Effector memory CD8-positive, alpha-beta T cell (primary cell): ENCODE measurements at regions not wholly inside any gene's neighbourhood (a gene's known extent, or its start where the extent isn't known, plus 50 kb on each side); places are given as distances from the start of the nearest gene placed in this dataset.

ENCODE experiments used
- ATAC-seq: fragments of 150-1000 bp; cut with Tn5 transposase; replicated peaks from 2 replicates; pipeline ENCODE4 v1.10.0; 2021; ENCODE audit warnings: mild to moderate bottlenecking, moderate library complexity
- DNase-seq, 3 experiments: peaks; one replicate each; pipeline ENCODE4 v3.0.0; 2021
- H3K27ac Mint-ChIP-seq, 2 donors: one replicate each; pipeline ENCODE4 v1.8.0; 2022; ENCODE audit warnings: mild to moderate bottlenecking in 2 of 2, mixed read lengths in 2 of 2, moderate library complexity in 2 of 2
- H3K27me3 Mint-ChIP-seq, 2 donors: one replicate each; pipeline ENCODE4 v1.8.0; 2022; ENCODE audit warnings: mixed read lengths in 2 of 2
- H3K36me3 Mint-ChIP-seq: one replicate; pipeline ENCODE4 v1.8.0; 2022; ENCODE audit warnings: mild to moderate bottlenecking, moderate library complexity, mixed read lengths; ENCODE audit not compliant: insufficient read depth
- H3K4me1 Mint-ChIP-seq, 2 donors: one replicate each; pipeline ENCODE4 v1.8.0; 2022; ENCODE audit warnings: low read depth in 2 of 2, mixed read lengths in 2 of 2
- H3K4me3 Mint-ChIP-seq, 2 donors: one replicate each; pipeline ENCODE4 v1.8.0; 2022; ENCODE audit warnings: mild to moderate bottlenecking in 2 of 2, mixed read lengths in 2 of 2, moderate library complexity in 2 of 2
- H3K9me3 Mint-ChIP-seq, 2 donors: one replicate each; pipeline ENCODE4 v1.8.0; 2022; ENCODE audit warnings: mixed read lengths in 2 of 2

DNA sequence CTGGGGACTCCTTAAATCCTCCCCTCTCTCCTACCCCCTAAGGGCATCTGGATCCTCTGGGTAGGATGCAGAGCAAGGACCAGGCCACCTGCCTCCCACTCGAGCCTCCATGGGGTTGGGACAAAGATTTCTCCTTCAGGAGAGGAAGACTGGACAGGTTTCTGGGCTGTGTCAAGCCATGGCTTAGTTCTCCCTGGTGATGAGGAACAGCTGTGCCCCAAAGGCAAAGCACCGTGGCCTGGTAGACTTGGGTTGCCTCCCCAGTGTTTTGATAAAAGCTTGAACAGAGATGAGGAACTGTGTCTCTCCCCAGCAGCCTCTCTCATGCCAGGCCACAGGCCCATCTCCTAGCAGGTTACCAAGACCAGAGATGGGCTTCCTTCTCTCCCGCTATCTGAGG is 238.3 kb downstream of the WDR11 start:
- DNase-seq (no peak), ATAC-seq (no peak)
- no peak overlapping the region for H3K4me3 Mint-ChIP-seq
- no peaks in the 10 kb centered on the region for H3K4me1 Mint-ChIP-seq
- no peak overlapping the region for H3K27ac Mint-ChIP-seq
- H3K9me3 Mint-ChIP-seq: peaks cover 0 to 2% of the 10 kb centered on the region in 2 donors
- peaks cover 5% of the 10 kb centered on the region for H3K36me3 Mint-ChIP-seq
- H3K27me3 Mint-ChIP-seq: no peaks in the 10 kb centered on the region

DNA sequence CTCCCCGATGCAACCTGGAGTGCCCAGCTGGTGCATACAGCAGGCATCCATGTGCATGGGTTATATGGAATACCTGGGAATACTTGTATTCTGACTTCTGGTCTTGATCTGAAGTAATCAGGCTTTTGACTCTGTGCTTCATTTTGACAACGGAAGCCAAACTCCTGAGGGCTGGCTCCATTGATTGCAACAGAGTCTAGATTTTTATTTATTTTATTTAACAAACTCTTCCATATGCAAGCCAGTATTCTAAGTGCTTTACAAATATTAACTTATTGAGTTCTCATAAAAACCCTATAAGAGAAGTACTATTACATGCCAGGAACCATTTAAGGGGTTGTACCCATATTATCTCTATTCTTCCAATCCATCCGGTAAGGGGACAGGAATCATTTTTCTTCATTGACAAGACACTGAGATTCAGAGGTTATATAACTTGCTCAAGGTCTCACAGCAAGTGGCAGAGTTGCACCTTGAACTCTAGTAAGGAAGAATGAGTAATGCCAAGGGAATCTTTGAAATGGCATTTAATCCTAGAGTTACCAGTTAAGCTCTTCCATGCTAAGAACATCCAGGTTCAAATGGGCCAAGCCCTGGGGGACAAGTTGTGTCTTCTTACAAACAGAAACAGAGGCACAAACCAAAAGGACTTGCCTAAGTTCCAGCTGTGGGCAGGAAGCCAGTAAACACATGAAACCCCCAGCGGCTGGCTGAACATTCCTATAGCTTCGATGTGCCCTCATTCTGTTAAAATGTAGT is 241.0 kb downstream of the WDR11 start:
- no peak overlapping the region for H3K4me3 Mint-ChIP-seq
- no peaks in the 10 kb centered on the region for H3K4me1 Mint-ChIP-seq
- no peak for ATAC-seq
- peaks cover 0 to 2% of the 10 kb centered on the region in 2 donors for H3K9me3 Mint-ChIP-seq
- DNase-seq: no peak
- H3K27ac Mint-ChIP-seq: no peak overlapping the region
- H3K27me3 Mint-ChIP-seq: no peaks in the 10 kb centered on the region
- H3K36me3 Mint-ChIP-seq: peaks cover 5% of the 10 kb centered on the region

DNA sequence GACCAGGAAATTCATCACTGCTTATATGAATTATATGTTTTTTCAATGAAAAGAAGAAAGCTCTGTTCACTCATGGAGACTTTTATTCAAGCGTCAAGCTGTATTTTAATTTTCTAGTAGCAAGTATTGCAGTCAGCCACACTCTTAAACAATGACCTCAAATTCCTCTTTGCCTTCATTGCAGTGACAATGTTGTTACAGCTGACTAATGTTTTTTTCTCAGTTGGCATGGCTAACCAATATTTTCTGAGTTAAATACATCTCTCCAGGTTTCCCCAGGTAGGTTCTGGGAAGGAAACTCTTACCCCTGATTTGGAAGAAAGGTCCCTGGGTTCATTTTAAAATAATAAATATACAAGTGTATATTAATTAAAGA is 241.5 kb downstream of the WDR11 start:
- DNase-seq: no peak
- Mint-ChIP-seq H3K36me3 (peaks cover 5% of the 10 kb centered on the region), H3K9me3 (peaks cover 0 to 2% of the 10 kb centered on the region in 2 donors), H3K4me3 (no peak overlapping the region), H3K4me1 (no peaks in the 10 kb centered on the region), H3K27me3 (no peaks in the 10 kb centered on the region), H3K27ac (no peak overlapping the region)
- ATAC-seq: no peak

DNA sequence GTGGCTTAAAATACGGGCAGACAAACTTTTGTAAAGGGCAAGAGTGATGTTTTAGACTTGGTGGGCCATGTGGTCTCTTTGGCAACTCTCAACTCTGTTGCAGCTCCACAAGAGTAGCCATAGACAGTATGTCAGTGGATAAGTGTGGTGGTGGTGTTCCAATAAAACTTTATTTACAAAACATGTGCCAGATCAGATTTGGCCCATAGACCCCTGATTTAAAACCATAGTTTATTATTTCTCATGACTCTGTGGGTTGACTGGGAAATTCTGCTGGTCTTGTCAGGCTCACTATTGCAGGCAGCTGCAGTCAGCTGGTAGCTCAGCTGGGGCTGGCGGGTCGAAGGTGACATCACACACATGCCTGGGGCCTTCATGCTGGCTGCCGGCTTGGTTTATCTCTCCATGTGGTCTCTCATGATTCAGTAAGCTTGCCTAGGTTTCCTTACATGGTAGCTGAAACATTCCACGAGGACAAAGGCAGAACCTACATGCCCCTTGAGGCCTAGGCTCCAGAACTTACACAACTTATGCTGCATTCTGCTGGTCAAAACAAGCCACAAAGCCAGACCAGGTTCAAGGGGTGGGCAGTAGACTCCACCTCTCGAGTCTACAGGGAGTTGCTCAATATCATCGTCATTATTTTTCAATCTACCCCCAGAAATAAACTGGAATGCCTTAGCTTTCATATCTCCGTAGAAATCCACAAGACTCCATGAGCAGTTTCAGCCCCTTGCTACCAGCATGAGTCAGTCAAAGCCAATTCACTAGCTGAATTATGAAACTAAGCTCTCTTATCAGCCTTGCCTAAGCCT is 245.7 kb downstream of the WDR11 start:
- peaks cover 0 to 11% of the 10 kb centered on the region in 2 donors for H3K27me3 Mint-ChIP-seq
- DNase-seq (no peak), ATAC-seq (no peak)
- no peaks in the 10 kb centered on the region for H3K36me3 Mint-ChIP-seq
- peaks cover 0 to 1% of the 10 kb centered on the region in 2 donors for H3K9me3 Mint-ChIP-seq
- no peak overlapping the region for H3K4me3 Mint-ChIP-seq
- no peaks in the 10 kb centered on the region for H3K4me1 Mint-ChIP-seq
- H3K27ac Mint-ChIP-seq: no peak overlapping the region

DNA sequence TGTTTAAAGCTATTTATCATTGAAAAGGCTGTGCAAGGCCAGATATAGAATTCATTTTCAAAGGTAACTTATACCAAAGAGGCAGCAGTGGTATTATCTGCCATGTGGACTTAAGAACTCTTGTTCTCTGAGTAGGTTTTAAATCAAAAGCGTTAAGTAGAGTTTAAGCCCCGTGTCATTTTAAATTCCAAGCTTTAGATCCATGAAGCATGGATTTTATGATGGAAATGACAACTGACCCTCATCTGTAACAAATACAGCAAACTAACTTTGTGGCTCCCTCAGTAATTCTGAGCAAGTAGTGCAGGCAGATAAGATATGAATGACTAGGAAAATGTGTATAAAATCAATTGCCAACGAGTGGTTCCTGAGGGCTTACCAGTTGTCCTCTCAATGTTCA is 247.0 kb downstream of the WDR11 start:
- no peak overlapping the region for H3K4me3 Mint-ChIP-seq

DNA sequence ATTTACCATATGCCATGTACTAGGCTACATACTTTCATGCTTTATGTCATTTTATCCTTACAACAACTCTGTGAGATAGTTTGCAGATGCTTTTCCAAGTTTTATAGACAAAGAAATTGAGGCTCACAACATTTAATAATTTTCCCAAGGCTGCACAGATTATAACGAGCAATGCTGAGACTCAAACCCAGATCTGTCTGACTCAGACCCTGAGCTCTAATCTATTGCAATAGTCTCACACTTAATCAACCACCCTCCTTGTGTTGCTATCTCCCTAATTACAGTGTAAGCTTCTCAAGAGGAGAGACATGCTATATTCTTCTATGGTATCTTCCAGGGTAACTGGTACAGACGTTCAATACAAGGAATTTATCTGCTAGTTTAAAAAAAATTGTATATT is 247.6 kb downstream of the WDR11 start:
- no peak overlapping the region for H3K27ac Mint-ChIP-seq
- ATAC-seq (no peak), DNase-seq (no peak)
- no peak overlapping the region for H3K4me3 Mint-ChIP-seq
- peaks cover 0 to 11% of the 10 kb centered on the region in 2 donors for H3K27me3 Mint-ChIP-seq
- no peaks in the 10 kb centered on the region for H3K9me3 Mint-ChIP-seq
- H3K36me3 Mint-ChIP-seq: no peaks in the 10 kb centered on the region
- H3K4me1 Mint-ChIP-seq: no peaks in the 10 kb centered on the region

More for the DNA sequence above, 247.0 kb downstream of the WDR11 start:
- no peaks in the 10 kb centered on the region for H3K36me3 Mint-ChIP-seq
- H3K4me1 Mint-ChIP-seq: no peaks in the 10 kb centered on the region
- no peak for DNase-seq
- H3K9me3 Mint-ChIP-seq: no peaks in the 10 kb centered on the region
- H3K27ac Mint-ChIP-seq: no peak overlapping the region
- ATAC-seq: no peak
- peaks cover 0 to 11% of the 10 kb centered on the region in 2 donors for H3K27me3 Mint-ChIP-seq

DNA sequence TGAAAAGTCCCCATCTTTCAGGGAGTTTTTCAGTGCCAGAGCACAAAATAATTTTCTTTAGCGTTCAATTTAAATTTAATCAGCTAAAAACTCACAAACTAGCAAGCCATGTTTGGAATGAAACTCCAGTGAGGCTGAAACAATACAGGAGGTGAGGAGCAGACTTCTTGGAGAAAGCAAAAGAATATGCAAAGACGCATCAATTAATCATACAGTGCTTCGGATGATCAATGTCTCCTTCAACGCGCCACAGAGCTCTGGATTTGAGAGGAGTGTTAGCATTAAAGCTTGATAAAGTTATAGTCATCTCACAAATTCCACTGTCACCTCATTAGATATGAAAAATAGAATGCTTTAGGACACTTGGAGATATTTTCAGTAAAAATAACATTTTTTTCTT is 248.0 kb downstream of the WDR11 start:
- DNase-seq: no peak
- H3K36me3 Mint-ChIP-seq: no peaks in the 10 kb centered on the region
- no peaks in the 10 kb centered on the region for H3K4me1 Mint-ChIP-seq
- no peak for ATAC-seq
- peaks cover 0 to 11% of the 10 kb centered on the region in 2 donors for H3K27me3 Mint-ChIP-seq
- no peaks in the 10 kb centered on the region for H3K9me3 Mint-ChIP-seq
- no peak overlapping the region for H3K4me3 Mint-ChIP-seq
- H3K27ac Mint-ChIP-seq: no peak overlapping the region

DNA sequence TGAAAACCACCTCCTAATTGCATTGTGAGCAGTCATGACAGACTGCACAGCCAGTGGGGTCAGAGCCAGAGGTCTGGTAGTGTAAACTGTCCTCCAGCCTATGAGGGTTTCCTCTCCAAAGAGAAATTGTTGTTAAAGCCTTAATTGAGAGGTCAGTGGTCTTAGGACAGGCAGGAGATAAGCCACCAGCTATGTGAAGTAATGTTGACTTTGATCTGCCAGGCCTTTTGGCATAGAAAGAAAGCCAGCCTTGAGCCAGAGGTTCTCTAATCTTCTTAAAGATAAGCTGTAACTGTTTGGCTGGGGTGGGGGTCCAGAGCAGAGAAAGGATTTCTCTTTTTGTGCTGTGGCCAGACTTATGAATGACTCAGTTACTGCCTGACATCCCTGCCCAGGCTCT is 248.4 kb downstream of the WDR11 start:
- H3K4me3 Mint-ChIP-seq: no peak overlapping the region
- H3K27me3 Mint-ChIP-seq: peaks cover 0 to 11% of the 10 kb centered on the region in 2 donors
- H3K4me1 Mint-ChIP-seq: no peaks in the 10 kb centered on the region
- H3K27ac Mint-ChIP-seq: no peak overlapping the region
- no peaks in the 10 kb centered on the region for H3K36me3 Mint-ChIP-seq
- DNase-seq (no peak), ATAC-seq (no peak)
- no peaks in the 10 kb centered on the region for H3K9me3 Mint-ChIP-seq

DNA sequence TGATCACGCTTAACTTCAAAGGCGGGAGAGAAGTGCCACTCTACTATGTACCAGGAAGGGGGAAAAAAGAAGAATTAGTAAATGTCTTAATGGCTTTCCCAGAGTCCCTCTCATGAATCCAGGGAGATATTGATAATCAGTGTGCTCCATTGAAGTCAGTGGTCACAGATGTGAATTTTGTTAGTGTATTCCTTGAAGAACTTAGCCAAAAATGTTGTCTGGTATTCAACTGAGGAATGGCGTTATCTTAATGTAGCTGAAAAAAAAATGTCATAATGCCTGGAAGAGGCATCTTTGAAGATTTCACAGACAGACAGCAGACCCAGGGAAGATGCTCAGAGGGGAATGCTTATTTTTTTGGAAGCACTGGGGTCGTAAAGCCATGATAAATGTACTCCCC is 250.4 kb downstream of the WDR11 start:
- no peaks in the 10 kb centered on the region for H3K4me1 Mint-ChIP-seq
- H3K27me3 Mint-ChIP-seq: peaks cover 0 to 11% of the 10 kb centered on the region in 2 donors
- ATAC-seq: no peak
- no peaks in the 10 kb centered on the region for H3K9me3 Mint-ChIP-seq
- H3K36me3 Mint-ChIP-seq: no peaks in the 10 kb centered on the region
- DNase-seq: no peak
- no peak overlapping the region for H3K27ac Mint-ChIP-seq
- no peak overlapping the region for H3K4me3 Mint-ChIP-seq

DNA sequence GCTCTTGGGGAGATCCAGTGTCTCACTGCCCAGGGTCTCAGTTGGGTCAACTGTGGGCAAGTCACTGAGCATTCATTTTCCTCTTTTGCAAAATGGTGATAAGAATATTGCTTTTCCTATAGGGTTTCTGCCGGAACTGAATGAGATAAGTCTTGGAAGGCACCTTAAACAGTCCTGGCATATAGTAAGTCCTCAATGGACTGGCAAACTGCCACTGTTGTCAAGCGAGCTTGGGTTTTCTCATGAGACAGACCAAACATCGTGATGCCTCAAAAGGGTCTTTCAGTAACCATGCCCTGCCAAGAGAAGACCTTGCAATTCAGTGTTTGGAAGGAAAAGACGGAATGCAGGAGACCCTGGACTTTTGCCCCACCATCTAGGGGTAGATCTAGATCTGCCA is 251.5 kb downstream of the WDR11 start:
- Mint-ChIP-seq H3K27me3 (peaks cover 0 to 11% of the 10 kb centered on the region in 2 donors), H3K36me3 (no peaks in the 10 kb centered on the region), H3K4me1 (no peaks in the 10 kb centered on the region), H3K4me3 (no peak overlapping the region), H3K27ac (no peak overlapping the region), H3K9me3 (no peaks in the 10 kb centered on the region)
- DNase-seq (no peak), ATAC-seq (no peak)

DNA sequence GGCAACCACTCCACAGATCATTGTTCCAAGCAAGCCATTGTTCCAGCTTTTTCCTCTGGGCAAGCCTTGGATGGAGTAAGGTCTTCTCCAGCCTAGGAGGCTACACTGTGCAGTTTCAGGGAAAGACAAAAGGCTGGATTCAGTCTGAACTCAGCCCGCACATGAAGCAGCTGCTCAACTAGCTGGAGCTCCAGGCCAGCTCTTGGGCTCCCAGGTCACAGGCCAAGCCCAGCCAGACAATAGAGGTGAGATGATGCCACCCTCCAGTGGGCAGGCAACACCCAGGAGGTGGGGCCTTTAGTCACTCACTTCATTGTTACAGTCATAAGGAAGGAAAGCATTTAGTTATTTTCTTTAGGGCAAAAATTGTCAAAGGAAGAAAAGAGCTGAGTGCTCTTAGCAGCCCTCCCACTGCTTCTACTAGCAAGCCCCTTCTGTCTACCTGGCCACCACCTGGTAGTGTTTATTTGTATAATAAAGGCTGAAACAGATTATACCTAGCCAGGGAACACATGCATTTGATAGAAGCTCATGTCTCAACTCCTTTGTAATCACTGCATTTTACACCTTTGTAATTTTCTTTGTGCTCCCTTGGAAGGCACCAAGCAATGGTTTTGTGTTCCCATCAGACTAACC is 253.4 kb downstream of the WDR11 start:
- ATAC-seq: no peak
- Mint-ChIP-seq H3K36me3 (no peaks in the 10 kb centered on the region), H3K4me3 (no peak overlapping the region), H3K27ac (no peak overlapping the region), H3K9me3 (no peaks in the 10 kb centered on the region), H3K4me1 (no peaks in the 10 kb centered on the region), H3K27me3 (peaks cover 0 to 10% of the 10 kb centered on the region in 2 donors)
- DNase-seq: no peak

DNA sequence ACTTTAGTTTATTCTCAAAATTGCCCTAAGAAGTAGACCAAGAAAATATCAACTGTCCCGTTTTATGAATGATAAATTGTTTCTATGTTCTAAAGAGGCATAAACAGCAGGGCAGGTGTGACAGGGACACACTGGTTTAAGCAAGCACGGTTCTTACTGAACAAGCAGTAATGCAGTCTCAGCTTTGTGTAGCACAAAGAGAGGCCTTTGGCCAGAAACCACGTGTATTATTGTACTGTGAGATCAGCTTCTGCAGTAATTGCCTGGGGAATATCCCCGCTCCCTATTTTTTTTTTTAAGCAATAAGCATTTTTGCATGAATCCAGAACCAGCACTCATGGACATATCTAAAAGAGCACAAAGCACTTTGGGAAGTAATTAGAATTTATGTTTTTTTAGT is 255.4 kb downstream of the WDR11 start:
- H3K9me3 Mint-ChIP-seq: no peaks in the 10 kb centered on the region
- no peak overlapping the region for H3K4me3 Mint-ChIP-seq
- no peak for ATAC-seq
- H3K4me1 Mint-ChIP-seq: no peaks in the 10 kb centered on the region
- H3K36me3 Mint-ChIP-seq: no peaks in the 10 kb centered on the region
- H3K27ac Mint-ChIP-seq: no peak overlapping the region
- no peaks in the 10 kb centered on the region for H3K27me3 Mint-ChIP-seq
- DNase-seq: no peak

DNA sequence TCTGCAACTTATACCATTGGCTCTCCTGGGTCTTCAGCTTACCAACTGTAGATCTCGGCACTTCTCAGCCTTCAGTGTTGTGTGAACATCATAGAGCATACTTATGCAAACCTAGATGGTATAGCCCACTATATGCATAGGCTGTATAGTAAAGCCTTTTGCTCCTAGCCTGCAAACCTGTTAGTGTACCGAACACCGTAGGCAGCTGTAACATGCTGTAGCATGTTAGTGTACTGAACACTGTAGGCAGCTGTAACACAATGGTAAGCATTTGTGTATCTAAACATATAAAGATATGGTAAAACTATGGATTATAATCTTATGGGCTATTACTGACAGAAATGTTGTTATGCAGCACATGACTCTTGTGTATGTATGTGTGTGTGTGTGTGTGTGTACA is 256.9 kb downstream of the WDR11 start:
- DNase-seq (no peak), ATAC-seq (no peak)
- Mint-ChIP-seq H3K4me3 (no peak overlapping the region), H3K4me1 (no peaks in the 10 kb centered on the region), H3K27ac (no peak overlapping the region), H3K9me3 (no peaks in the 10 kb centered on the region), H3K27me3 (peaks cover 0 to 7% of the 10 kb centered on the region in 2 donors), H3K36me3 (no peaks in the 10 kb centered on the region)

DNA sequence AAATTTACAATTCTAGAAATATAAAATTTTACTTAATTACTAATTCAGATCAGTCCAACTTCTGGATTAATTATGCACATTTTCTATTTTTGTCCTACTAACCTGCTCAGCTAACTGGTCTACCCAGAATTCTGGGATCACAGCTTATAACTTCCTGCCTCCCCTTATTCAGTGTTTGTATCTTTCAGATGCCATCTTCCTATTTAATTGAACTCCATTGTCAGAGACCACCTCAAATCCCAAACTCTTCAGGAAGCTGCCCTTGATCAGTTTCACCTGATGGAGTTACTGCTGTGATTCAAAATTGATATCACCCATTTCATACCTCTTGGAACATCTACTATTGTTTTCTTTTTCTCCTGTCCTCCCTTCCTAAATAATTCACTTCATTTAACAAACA is 259.2 kb downstream of the WDR11 start:
- no peaks in the 10 kb centered on the region for H3K36me3 Mint-ChIP-seq
- DNase-seq (no peak), ATAC-seq (no peak)
- H3K9me3 Mint-ChIP-seq: no peaks in the 10 kb centered on the region
- peaks cover 0 to 9% of the 10 kb centered on the region in 2 donors for H3K27me3 Mint-ChIP-seq
- no peak overlapping the region for H3K4me3 Mint-ChIP-seq
- no peaks in the 10 kb centered on the region for H3K4me1 Mint-ChIP-seq
- no peak overlapping the region for H3K27ac Mint-ChIP-seq
